Tibial artery (tissue), 4 donors: ENCODE measurements at regions not wholly inside any gene's neighbourhood (a gene's known extent, or its start where the extent isn't known, plus 50 kb on each side); places are given as distances from the start of the nearest gene placed in this dataset.
"Not testable (repeated sequence)": the region's sequence is repeated elsewhere in the genome, so short reads cannot be mapped to it uniquely, and the experiment has no call there.

ENCODE experiments used
- DNase-seq, 2 donors: peaks; one replicate each; pipeline ENCODE4 v3.0.0-alpha.2; 2019
- H3K27ac ChIP-seq, 2 donors: fragments of 200-600 bp; sonication (generic) in 1 of 2; 1 replicate in 1 of 2; 2 replicates in 1 of 2; pipeline ENCODE4 v1.5.1; 2018 to 2019; ENCODE audit warnings: mild to moderate bottlenecking in 1 of 2
- H3K27me3 ChIP-seq, 2 donors: fragments of 200-600 bp; sonication (generic) in 1 of 2; one replicate each; pipeline versions ENCODE4 v1.5.1 to v1.6.0; 2016 to 2019
- H3K36me3 ChIP-seq, 3 donors: fragments of 200-600 bp; sonication (generic) in 2 of 3; one replicate each; pipeline ENCODE4 v1.5.1; 2016 to 2019; ENCODE audit warnings: mild to moderate bottlenecking in 2 of 3
- H3K4me1 ChIP-seq, 4 donors: fragments of 200-600 bp; sonication (generic) in 2 of 4; 1 replicate in 3 of 4; 2 replicates in 1 of 4; pipeline ENCODE4 v1.5.1; 2016 to 2019
- H3K4me3 ChIP-seq, 2 donors: fragments of 200-600 bp; sonication (generic) in 1 of 2; 1 replicate in 1 of 2; 2 replicates in 1 of 2; pipeline ENCODE4 v1.5.1; 2018 to 2019; ENCODE audit warnings: mild to moderate bottlenecking in 2 of 2
- H3K9me3 ChIP-seq, 3 donors: fragments of 200-600 bp; sonication (generic) in 1 of 3; one replicate each; pipeline ENCODE4 v1.5.1; 2016 to 2019
- CTCF ChIP-seq, 2 experiments: fragments of 200-600 bp in 1 of 2; fragments of 450-650 bp in 1 of 2; IDR thresholded peaks; one replicate each; pipeline ENCODE4 v1.5.1; 2017 to 2019; ENCODE audit warnings: antibody characterized with exemption in 2 of 2, mild to moderate bottlenecking in 1 of 2, moderate library complexity in 1 of 2
- intact Hi-C: fragments of 100-400 bp; cut with DNase I; formaldehyde crosslinking; loops from one replicate; pipeline ENCODE4 v1.15.0; 2023; ENCODE audit warnings: low total_unique reads

- intact Hi-C loops, result no loop called here
- no peaks in the 10 kb centered on the region for H3K9me3 ChIP-seq
Measured at GRCh38 chr3:81838457-81838856, 77.0 kb upstream of the GBE1 start.

GRCh38 chr3:81837071-81837593, 75.7 kb upstream of the GBE1 start:
- no peaks in the 10 kb centered on the region for H3K27me3 ChIP-seq
- no peak overlapping the region for H3K4me3 ChIP-seq
- no peak for DNase-seq
- H3K27ac ChIP-seq, result no peak overlapping the region
- peaks cover 0 to 27% (median 2%) of the 10 kb centered on the region in 4 donors for H3K4me1 ChIP-seq
- intact Hi-C loops, result no loop called here
- H3K36me3 ChIP-seq, result no peaks in the 10 kb centered on the region
- H3K9me3 ChIP-seq, result no peaks in the 10 kb centered on the region
- no peak for TF ChIP-seq CTCF (IDR thresholded peaks at IDR 0.05)

More at GRCh38 chr3:81838457-81838856, 77.0 kb upstream of the GBE1 start:
- DNase-seq, result no peak
- no peak overlapping the region for H3K4me3 ChIP-seq
- H3K4me1 ChIP-seq, result peaks cover 0 to 27% (median 2%) of the 10 kb centered on the region in 4 donors
- H3K27me3 ChIP-seq, result no peaks in the 10 kb centered on the region
- H3K36me3 ChIP-seq, result no peaks in the 10 kb centered on the region
- H3K27ac ChIP-seq, result no peak overlapping the region
- no peak for TF ChIP-seq CTCF (IDR thresholded peaks at IDR 0.05)

GRCh38 chr3:81829937-81830336, 68.5 kb upstream of the GBE1 start:
- Histone ChIP-seq H3K4me3 (no peak overlapping the region), H3K4me1 (no peaks in the 10 kb centered on the region), H3K27me3 (no peaks in the 10 kb centered on the region), H3K9me3 (no peaks in the 10 kb centered on the region), H3K27ac (no peak overlapping the region), H3K36me3 (no peaks in the 10 kb centered on the region)
- no peak for DNase-seq
- no peak for TF ChIP-seq CTCF (IDR thresholded peaks at IDR 0.05)
- intact Hi-C loops, result no loop called here

- H3K36me3 ChIP-seq, H3K27ac ChIP-seq, H3K4me3 ChIP-seq, H3K27me3 ChIP-seq, H3K9me3 ChIP-seq, H3K4me1 ChIP-seq, intact Hi-C loops: not testable (repeated sequence)
- DNase-seq, result peak in 1 of 2 donors; percentile 28
Measured at GRCh38 chr3:81829272-81829671, 67.8 kb upstream of the GBE1 start.

GRCh38 chr3:81823882-81824395, 62.5 kb upstream of the GBE1 start:
- DNase-seq, result no peak
- Histone ChIP-seq H3K4me1 (no peaks in the 10 kb centered on the region), H3K9me3 (peaks cover 0 to 4% (median 0%) of the 10 kb centered on the region in 3 donors), H3K4me3 (no peak overlapping the region), H3K27me3 (no peaks in the 10 kb centered on the region), H3K36me3 (no peaks in the 10 kb centered on the region), H3K27ac (no peak overlapping the region)
- no peak for TF ChIP-seq CTCF (IDR thresholded peaks at IDR 0.05)
- intact Hi-C loops, result no loop called here

- intact Hi-C loops, result no loop called here
- TF ChIP-seq CTCF (IDR thresholded peaks at IDR 0.05), result no peak
- H3K27ac ChIP-seq, result no peak overlapping the region
Measured at GRCh38 chr3:81823086-81823485, 61.6 kb upstream of the GBE1 start.

More at GRCh38 chr3:81823086-81823485, 61.6 kb upstream of the GBE1 start:
- H3K36me3 ChIP-seq, result no peaks in the 10 kb centered on the region
- no peaks in the 10 kb centered on the region for H3K27me3 ChIP-seq
- no peaks in the 10 kb centered on the region for H3K4me1 ChIP-seq
- H3K9me3 ChIP-seq, result peaks cover 0 to 4% (median 0%) of the 10 kb centered on the region in 3 donors
- DNase-seq, result no peak
- H3K4me3 ChIP-seq, result no peak overlapping the region
